GM12864 (cell line): ENCODE measurements at regions not wholly inside any gene's neighbourhood (a gene's known extent, or its start where the extent isn't known, plus 50 kb on each side); places are given as distances from the start of the nearest gene placed in this dataset.

Source experiments
- DNase-seq: peaks from one replicate; pipeline ENCODE4 v3.0.0-alpha.2; 2011; ENCODE audit warnings: low read depth
- H3K4me3 ChIP-seq: 2 replicates; pipeline ENCODE4 v1.5.1; 2011; ENCODE audit warnings: mild to moderate bottlenecking, low read depth, low read length, control low read depth
- TF ChIP-seq, protein P1 (sequence below): IDR thresholded peaks from 2 replicates; pipeline ENCODE4 v1.5.1; 2011; ENCODE audit warnings: low read depth, mild to moderate bottlenecking, moderate library complexity, low read length, control low read depth, inconsistent platforms; ENCODE audit errors: missing control alignments

DNA sequence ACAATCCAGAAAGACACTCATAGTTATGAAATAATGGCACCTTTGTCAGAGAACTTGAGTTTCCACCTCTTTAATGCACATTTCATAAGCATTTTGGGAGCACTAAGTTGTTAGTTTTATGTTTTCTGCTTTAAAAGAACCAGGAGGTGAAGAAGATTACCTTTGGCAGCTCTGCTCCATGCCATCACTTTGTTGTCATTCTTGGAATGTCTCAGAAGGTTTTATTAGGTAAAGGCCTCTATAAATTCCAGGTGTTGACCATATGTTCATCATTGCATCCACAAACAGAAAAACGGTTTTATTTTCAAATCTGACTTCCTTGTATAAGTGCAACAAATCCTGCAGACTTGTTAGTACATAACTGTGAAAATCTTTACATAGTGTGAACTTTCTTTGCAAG lies 424.8 kb downstream of the MDFIC start:
- H3K4me3 ChIP-seq: no peak overlapping the region
- TF ChIP-seq, protein P1, sequence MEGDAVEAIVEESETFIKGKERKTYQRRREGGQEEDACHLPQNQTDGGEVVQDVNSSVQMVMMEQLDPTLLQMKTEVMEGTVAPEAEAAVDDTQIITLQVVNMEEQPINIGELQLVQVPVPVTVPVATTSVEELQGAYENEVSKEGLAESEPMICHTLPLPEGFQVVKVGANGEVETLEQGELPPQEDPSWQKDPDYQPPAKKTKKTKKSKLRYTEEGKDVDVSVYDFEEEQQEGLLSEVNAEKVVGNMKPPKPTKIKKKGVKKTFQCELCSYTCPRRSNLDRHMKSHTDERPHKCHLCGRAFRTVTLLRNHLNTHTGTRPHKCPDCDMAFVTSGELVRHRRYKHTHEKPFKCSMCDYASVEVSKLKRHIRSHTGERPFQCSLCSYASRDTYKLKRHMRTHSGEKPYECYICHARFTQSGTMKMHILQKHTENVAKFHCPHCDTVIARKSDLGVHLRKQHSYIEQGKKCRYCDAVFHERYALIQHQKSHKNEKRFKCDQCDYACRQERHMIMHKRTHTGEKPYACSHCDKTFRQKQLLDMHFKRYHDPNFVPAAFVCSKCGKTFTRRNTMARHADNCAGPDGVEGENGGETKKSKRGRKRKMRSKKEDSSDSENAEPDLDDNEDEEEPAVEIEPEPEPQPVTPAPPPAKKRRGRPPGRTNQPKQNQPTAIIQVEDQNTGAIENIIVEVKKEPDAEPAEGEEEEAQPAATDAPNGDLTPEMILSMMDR: no peak
- DNase-seq: no peak

DNA sequence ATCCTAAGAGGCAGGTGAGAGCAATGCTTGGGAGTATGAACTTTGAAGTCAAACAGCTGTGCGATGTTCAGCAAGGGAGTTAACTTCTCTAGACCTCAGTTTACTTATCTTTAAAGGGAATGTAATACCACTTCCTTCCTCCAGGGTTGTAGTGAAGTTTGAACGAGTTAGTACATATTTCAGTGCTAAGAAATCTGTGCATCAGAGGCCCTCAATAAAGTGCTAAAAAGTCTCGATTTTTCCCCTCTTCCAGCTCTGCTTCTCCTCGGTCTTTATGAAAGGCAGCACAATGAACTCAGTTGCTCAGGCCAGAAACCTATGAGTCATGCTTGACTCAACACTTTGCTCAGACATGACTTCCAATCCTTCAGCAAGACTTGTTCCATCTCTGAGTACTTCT lies 418.9 kb downstream of the MDFIC start:
- DNase-seq: no peak

DNA sequence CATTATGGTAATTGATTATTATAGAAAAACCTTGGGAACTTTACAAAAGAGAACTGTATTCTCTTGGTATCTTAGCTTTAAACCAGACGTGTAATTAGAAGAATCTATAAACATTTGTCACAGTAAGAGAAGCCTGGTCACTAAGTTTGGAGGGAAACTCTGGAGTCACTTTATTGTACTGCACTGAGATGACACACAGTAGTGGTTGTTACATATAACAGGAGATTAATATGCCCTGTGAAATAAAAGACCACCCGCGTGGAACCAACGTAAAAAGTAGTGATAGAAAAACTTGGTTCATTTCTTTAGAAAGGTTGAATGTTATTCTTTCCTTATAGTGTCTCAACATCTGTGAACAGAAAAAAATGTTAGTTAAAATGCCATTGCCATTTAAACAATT lies 416.1 kb downstream of the MDFIC start:
- TF ChIP-seq, protein P1: no peak
- no peak overlapping the region for H3K4me3 ChIP-seq
- no peak for DNase-seq

More for the DNA sequence above, 418.9 kb downstream of the MDFIC start:
- TF ChIP-seq, protein P1: peak; percentile 53
- H3K4me3 ChIP-seq: no peak overlapping the region

DNA sequence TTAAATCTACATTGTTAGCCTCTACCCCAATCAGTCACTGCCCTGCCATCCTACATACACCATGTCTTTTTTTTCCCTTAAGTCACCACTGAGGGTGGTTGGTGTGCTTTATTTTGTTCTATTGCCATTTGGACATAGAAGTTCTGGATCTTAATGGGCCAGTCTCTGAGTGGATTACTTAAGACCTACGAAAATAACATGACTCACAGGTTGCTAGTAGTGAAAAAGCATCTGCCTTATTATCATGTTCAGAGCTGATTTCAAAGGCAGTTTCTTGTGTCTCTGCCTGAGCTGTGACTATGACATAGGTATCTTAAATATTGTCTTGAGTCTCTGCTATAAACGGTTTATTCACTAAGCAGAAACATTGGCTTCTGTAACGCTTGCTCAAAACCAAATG lies 410.8 kb downstream of the MDFIC start:
- DNase-seq: no peak
- TF ChIP-seq, protein P1: no peak
- H3K4me3 ChIP-seq: no peak overlapping the region

DNA sequence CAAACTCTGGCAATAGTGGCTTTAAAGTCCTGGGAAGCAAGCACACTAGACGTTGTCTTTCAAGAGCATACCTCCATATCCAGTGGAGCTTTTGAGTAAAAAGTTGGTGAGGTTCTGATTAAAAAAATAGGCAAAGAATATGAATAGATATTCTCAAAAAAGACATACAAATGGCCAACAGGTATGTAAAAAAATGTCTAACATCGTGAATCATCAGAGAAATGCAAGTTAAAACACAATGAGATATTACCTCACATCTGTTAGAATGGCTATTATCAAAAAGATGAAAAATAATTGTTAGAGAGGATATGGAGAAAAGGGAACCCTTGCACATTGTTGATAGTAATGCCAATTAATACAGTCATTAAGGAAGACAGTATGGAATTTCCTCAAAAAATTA lies 407.1 kb downstream of the MDFIC start:
- DNase-seq: no peak
- no peak overlapping the region for H3K4me3 ChIP-seq
- TF ChIP-seq, protein P1: no peak

DNA sequence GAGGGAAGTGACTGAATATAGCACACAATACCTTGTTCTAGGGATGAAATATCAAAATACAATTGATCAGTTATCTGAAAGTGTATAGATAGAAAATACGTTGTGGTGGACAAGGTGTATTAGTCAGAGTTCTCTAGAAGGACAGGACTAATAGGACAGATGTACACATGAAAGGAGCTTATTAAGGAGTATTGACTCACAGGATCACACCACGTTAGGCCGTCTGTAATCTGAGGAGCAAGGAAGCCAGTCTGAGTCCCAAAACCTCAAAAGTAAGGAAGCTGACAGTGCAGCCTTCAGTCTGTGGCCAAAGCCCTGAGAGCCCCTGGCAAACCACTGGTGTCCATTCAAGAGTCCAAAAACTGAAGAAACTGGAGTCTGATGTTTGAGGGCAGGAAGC lies 406.1 kb downstream of the MDFIC start:
- no peak for DNase-seq
- H3K4me3 ChIP-seq: no peak overlapping the region
- TF ChIP-seq, protein P1: no peak

DNA sequence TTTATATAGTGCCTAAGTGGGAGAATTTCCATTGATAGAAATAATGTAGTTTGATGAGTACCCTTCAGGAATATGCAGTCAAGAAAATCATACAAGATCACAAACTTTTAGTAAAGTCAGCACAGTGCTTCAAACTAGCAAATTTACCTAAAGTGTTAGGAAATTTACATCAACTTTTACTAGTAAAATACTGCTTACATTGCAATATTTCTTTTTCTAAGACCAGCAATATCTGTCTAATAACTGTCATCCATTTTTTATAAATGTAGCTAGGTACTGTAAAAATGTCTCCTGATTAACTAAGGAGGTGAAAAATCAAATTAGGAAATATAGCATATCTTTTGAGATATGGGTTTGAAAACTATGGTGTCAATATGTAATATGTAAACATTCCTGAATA lies 405.4 kb downstream of the MDFIC start:
- TF ChIP-seq, protein P1: no peak
- no peak overlapping the region for H3K4me3 ChIP-seq
- DNase-seq: no peak
